ENCODE measurements at regions not wholly inside any gene's neighbourhood (a gene's known extent, or its start where the extent isn't known, plus 50 kb on each side); places are given as distances from the start of the nearest gene placed in this dataset. TPM values are rescaled to one million over a fixed set of nuclear protein-coding genes. Genes with fewer than 3 reads are reported as not detected.

DNA sequence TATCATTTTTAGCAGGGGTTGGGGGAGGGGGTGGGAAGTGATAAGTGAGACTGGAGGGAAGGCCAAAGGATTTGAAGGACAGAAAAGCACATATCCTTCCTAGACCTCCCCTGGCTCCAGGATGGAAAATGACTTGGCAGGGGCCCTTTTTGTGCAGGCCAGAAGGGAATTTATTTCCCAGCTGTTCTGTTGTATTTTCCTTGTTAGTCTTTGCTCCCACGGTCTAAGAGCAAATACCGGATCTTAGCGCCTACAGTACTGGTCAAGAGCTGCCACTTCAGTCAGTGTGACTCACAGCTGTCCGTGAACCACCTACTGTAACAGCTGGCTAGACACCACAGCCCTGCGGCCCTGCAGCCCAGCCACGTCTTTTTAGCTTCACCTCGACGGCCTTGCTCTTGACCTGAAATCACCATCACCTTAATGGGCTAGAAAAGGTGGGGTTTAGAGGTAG lies 51.0 kb upstream of the ERRFI1 start:
- H3K4me1 ChIP-seq, result peaks cover 52 to 70% of the 10 kb centered on the region in 2 donors
- H3K27ac ChIP-seq, result peak overlapping the region; percentile 93 to 98 (median 96)
- H3K27me3 ChIP-seq, result no peaks in the 10 kb centered on the region
- peak; percentile 89 to 92 for DNase-seq
- H3K36me3 ChIP-seq, result no peaks in the 10 kb centered on the region
- H3K4me3 ChIP-seq (replicated peaks in 1 of 3), result no peak overlapping the region
- WGBS, 2 donors, result 5 to 20% methylated on average over 8 of the region's 8 CpGs
- H3K9me3 ChIP-seq, result no peaks in the 10 kb centered on the region
- TF ChIP-seq, protein P1, sequence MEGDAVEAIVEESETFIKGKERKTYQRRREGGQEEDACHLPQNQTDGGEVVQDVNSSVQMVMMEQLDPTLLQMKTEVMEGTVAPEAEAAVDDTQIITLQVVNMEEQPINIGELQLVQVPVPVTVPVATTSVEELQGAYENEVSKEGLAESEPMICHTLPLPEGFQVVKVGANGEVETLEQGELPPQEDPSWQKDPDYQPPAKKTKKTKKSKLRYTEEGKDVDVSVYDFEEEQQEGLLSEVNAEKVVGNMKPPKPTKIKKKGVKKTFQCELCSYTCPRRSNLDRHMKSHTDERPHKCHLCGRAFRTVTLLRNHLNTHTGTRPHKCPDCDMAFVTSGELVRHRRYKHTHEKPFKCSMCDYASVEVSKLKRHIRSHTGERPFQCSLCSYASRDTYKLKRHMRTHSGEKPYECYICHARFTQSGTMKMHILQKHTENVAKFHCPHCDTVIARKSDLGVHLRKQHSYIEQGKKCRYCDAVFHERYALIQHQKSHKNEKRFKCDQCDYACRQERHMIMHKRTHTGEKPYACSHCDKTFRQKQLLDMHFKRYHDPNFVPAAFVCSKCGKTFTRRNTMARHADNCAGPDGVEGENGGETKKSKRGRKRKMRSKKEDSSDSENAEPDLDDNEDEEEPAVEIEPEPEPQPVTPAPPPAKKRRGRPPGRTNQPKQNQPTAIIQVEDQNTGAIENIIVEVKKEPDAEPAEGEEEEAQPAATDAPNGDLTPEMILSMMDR (IDR thresholded peaks at IDR 0.05), result no peak
- TF ChIP-seq POLR2A (IDR thresholded peaks at IDR 0.05), result peak in 1 of 2 donors; percentile 35
- intact Hi-C loops (cut with DNase I), result no loop called here

DNA sequence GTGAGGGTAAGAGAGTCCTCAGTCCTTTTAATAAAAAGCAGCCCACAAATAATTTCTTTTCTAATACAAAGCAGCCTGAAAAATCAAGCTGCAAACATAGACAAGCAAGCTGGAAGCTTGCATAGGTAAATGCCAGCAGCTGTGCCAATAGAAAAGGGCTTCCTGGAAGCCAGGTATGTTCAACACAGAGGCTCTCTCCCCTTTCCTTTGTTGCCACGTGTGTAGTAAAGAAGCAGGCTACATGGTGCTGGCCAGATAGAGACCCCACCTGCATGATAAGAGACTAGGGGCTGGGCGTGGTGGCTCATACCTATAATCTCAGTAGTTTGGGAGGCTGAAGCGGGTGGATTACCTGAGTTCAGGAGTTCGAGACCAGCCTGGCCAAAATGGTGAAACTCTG lies 50.1 kb upstream of the ERRFI1 start:
- peak overlapping the region; percentile 93 to 98 (median 96) for H3K27ac ChIP-seq
- H3K9me3 ChIP-seq, result no peaks in the 10 kb centered on the region
- H3K4me1 ChIP-seq, result peaks cover 54 to 79% of the 10 kb centered on the region in 2 donors
- no peak overlapping the region for H3K4me3 ChIP-seq (replicated peaks in 1 of 3)
- intact Hi-C loops (cut with DNase I), result no loop called here
- no peak for DNase-seq
- no peaks in the 10 kb centered on the region for H3K36me3 ChIP-seq
- 70 to 82% methylated on average over 4 of the region's 4 CpGs for WGBS, 2 donors
- no peak for TF ChIP-seq POLR2A (IDR thresholded peaks at IDR 0.05)
- no peaks in the 10 kb centered on the region for H3K27me3 ChIP-seq

Small RNAs in the stretch of these regions (small RNA-seq; reads per million reads assigned to genes)
- gene RNU1-7P, result not detected
